HepG2 (cell line): ENCODE measurements at regions not wholly inside any gene's neighbourhood (a gene's known extent, or its start where the extent isn't known, plus 50 kb on each side); places are given as distances from the start of the nearest gene placed in this dataset.

Experiments
- ATAC-seq: fragments of 200-7000 bp; cut with Tn5 transposase; 3 replicates; pipeline ENCODE4 v1.9.1; 2020; ENCODE audit warnings: mild to moderate bottlenecking, moderate library complexity
- BruUV-seq: library from RNA; stranded (reverse); fragments of 400-500 nt; replicated peaks from 2 replicates; lab custom pipeline; 2021; lab: Mats Ljungman, UMichigan
- CTCF ChIA-PET: fragments of 300-600 bp; formaldehyde crosslinking; extraction: SDS; loops from one replicate; lab custom pipeline; 2021; ENCODE audit warnings: low total read pairs, inconsistent platforms, low intra/inter-chr PET ratio; lab: Yijun Ruan, JAX
- POLR2A ChIA-PET: fragments of 350-600 bp; sonication (Branson Sonifier 250); formaldehyde crosslinking; loops from one replicate; lab custom pipeline; 2020; ENCODE audit warnings: antibody characterized with exemption, inconsistent platforms; lab: Yijun Ruan, JAX
- DNase-seq: peaks from one replicate; pipeline ENCODE4 v3.0.0-alpha.2; 2015; ENCODE audit warnings: low spot score
- FAIRE-seq: peaks from 3 replicates; lab custom pipeline; 2011; peaks lifted over from hg19 to GRCh38; lab: Jason Lieb, UNC
- H2AFZ ChIP-seq: one replicate; pipeline ENCODE4 v1.6.1; 2011; ENCODE audit warnings: low read length, inconsistent platforms
- H3K27ac ChIP-seq: fragments of 300-600 bp; 3 replicates; pipeline ENCODE4 v1.8.0; 2011; ENCODE audit warnings: mixed run types, mild to moderate bottlenecking, mixed read lengths, low read length, inconsistent platforms; ENCODE audit not compliant: insufficient read depth; ENCODE audit errors: extremely low read length
- H3K27me3 ChIP-seq, 2 experiments: fragments of 200-600 bp in 1 of 2; 2 replicates in 1 of 2; 3 replicates in 1 of 2; pipeline versions ENCODE4 v1.6.0 to v1.8.0; 2011; ENCODE audit warnings: low read length in 2 of 2, mild to moderate bottlenecking in 2 of 2, moderate library complexity in 2 of 2, inconsistent platforms in 1 of 2; ENCODE audit not compliant: insufficient read depth in 2 of 2, control insufficient read depth in 1 of 2
- H3K36me3 ChIP-seq, 2 experiments: fragments of 200-600 bp in 1 of 2; replicated peaks in 1 of 2; 2 replicates in 1 of 2; 3 replicates in 1 of 2; pipeline versions ENCODE4 v1.5.1 to v1.8.0; 2011; ENCODE audit warnings: low read length in 2 of 2, inconsistent platforms in 1 of 2; ENCODE audit not compliant: insufficient read depth in 2 of 2, control insufficient read depth in 1 of 2
- H3K4me1 ChIP-seq: 2 replicates; pipeline ENCODE4 v1.5.1; 2012; ENCODE audit warnings: low read length, inconsistent platforms; ENCODE audit not compliant: insufficient read depth
- H3K4me2 ChIP-seq: 2 replicates; pipeline ENCODE4 v1.6.0; 2011; ENCODE audit warnings: low read depth, low read length, inconsistent platforms
- H3K4me3 ChIP-seq, 3 experiments: fragments of 200-600 bp in 1 of 3; sonication (generic), shearing (Covaris generic) in 1 of 3; replicated peaks in 1 of 3; 2 replicates each; pipeline ENCODE4 v1.5.1; 2011 to 2016; ENCODE audit warnings: low read length in 3 of 3, inconsistent platforms in 2 of 3, low read depth in 2 of 3, mild to moderate bottlenecking in 2 of 3, control low read depth in 1 of 3, mixed read lengths in 1 of 3; ENCODE audit not compliant: insufficient read depth in 1 of 3
- H3K79me2 ChIP-seq: one replicate; pipeline ENCODE4 v1.6.1; 2011; ENCODE audit warnings: low read length, inconsistent platforms; ENCODE audit not compliant: insufficient read depth
- H3K9ac ChIP-seq: 2 replicates; pipeline ENCODE4 v1.6.0; 2011; ENCODE audit warnings: mild to moderate bottlenecking, low read depth, low read length, inconsistent platforms; ENCODE audit not compliant: insufficient read depth
- H3K9me3 ChIP-seq: 2 replicates; pipeline ENCODE4 v1.5.1; 2012; ENCODE audit warnings: mild to moderate bottlenecking, low read length
- H4K20me1 ChIP-seq: 2 replicates; pipeline ENCODE4 v1.6.0; 2011; ENCODE audit warnings: inconsistent platforms, mild to moderate bottlenecking, low read length, moderate library complexity; ENCODE audit not compliant: insufficient read depth
- CTCF ChIP-seq: sonication (generic); formaldehyde crosslinking; IDR thresholded peaks from 2 replicates; pipeline ENCODE4 v1.5.0; 2020; ENCODE audit warnings: mild to moderate bottlenecking, missing genetic modification reagents, moderate library complexity
- DR1 ChIP-seq: sonication (generic); formaldehyde crosslinking; IDR thresholded peaks from 2 replicates; pipeline ENCODE4 v1.8.0; 2021; ENCODE audit warnings: mild to moderate bottlenecking, missing genetic modification reagents, inconsistent platforms
- PHF21A ChIP-seq: sonication (generic); formaldehyde crosslinking; IDR thresholded peaks from 2 replicates; pipeline ENCODE4 v1.5.0; 2020; ENCODE audit warnings: mild to moderate bottlenecking, missing genetic modification reagents
- ZFP82 ChIP-seq: sonication (generic); formaldehyde crosslinking; IDR thresholded peaks from 2 replicates; pipeline ENCODE4 v1.5.1; 2020; ENCODE audit warnings: mild to moderate bottlenecking, missing genetic modification reagents, borderline replicate concordance
- ZNF136 ChIP-seq: sonication (generic); formaldehyde crosslinking; IDR thresholded peaks from 2 replicates; pipeline ENCODE4 v1.8.1; 2022; ENCODE audit warnings: low read depth, mild to moderate bottlenecking, moderate library complexity, missing genetic modification reagents
- ZNF17 ChIP-seq: sonication (generic); formaldehyde crosslinking; IDR thresholded peaks from 2 replicates; pipeline ENCODE4 v1.5.0; 2020; ENCODE audit warnings: mild to moderate bottlenecking, missing genetic modification reagents
- ZNF235 ChIP-seq: sonication (generic); formaldehyde crosslinking; IDR thresholded peaks from 2 replicates; pipeline ENCODE4 v1.8.1; 2023; ENCODE audit warnings: mild to moderate bottlenecking, missing genetic modification reagents, borderline replicate concordance
- ZNF747 ChIP-seq: sonication (generic); formaldehyde crosslinking; IDR thresholded peaks from 2 replicates; pipeline ENCODE4 v1.8.1; 2023; ENCODE audit warnings: missing genetic modification reagents, mild to moderate bottlenecking, borderline replicate concordance
- in situ Hi-C: cut with HindIII; loops from 2 replicates; pipeline ENCODE4 v1.10.0; 2017; ENCODE audit warnings: low pct_unique_long_range_greater_than_20kb; ENCODE audit not compliant: extremely low pct_ligation_motif_present
- intact Hi-C: fragments of 100-400 bp; cut with micrococcal nuclease; formaldehyde crosslinking; loops from one replicate; pipeline ENCODE4 v1.10.0; 2022; ENCODE audit not compliant: unreplicated experiment
- TF ChIP-seq, protein P1 (sequence below): sonication (generic); formaldehyde crosslinking; IDR thresholded peaks from 2 replicates; pipeline ENCODE4 v1.4.0; 2020; ENCODE audit warnings: mild to moderate bottlenecking, missing genetic modification reagents, borderline replicate concordance
- TF ChIP-seq, protein P2 (sequence below): sonication (generic); formaldehyde crosslinking; IDR thresholded peaks from 2 replicates; pipeline ENCODE4 v1.4.0; 2020; ENCODE audit warnings: missing genetic modification reagents

- Histone ChIP-seq H3K36me3 (no peaks in the 10 kb centered on the region), H3K79me2 (no peaks in the 10 kb centered on the region), H2AFZ (no peak overlapping the region), H3K9ac (no peak overlapping the region), H3K27ac (no peak overlapping the region), H3K4me1 (no peaks in the 10 kb centered on the region), H3K27me3 (no peaks in the 10 kb centered on the region), H3K4me3 (no peak overlapping the region), H4K20me1 (no peaks in the 10 kb centered on the region), H3K4me2 (no peak overlapping the region), H3K9me3 (no peaks in the 10 kb centered on the region)
- intact Hi-C loops: no loop called here
- in situ Hi-C loops: no loop called here
- DNase-seq (no peak), FAIRE-seq (no peak), ATAC-seq (no peak)
- ChIA-PET POLR2A (no interaction called here), CTCF (no interaction called here)
- TF ChIP-seq ZFP82 (no peak), ZNF17 (CRISPR knock-in tag) (no peak), CTCF (CRISPR knock-in tag) (no peak), ZNF235 (CRISPR knock-in tag) (no peak), ZNF136 (CRISPR knock-in tag) (no peak), PHF21A (CRISPR knock-in tag) (no peak), DR1 (no peak), ZNF747 (CRISPR knock-in tag) (no peak)
- TF ChIP-seq, protein P1, sequence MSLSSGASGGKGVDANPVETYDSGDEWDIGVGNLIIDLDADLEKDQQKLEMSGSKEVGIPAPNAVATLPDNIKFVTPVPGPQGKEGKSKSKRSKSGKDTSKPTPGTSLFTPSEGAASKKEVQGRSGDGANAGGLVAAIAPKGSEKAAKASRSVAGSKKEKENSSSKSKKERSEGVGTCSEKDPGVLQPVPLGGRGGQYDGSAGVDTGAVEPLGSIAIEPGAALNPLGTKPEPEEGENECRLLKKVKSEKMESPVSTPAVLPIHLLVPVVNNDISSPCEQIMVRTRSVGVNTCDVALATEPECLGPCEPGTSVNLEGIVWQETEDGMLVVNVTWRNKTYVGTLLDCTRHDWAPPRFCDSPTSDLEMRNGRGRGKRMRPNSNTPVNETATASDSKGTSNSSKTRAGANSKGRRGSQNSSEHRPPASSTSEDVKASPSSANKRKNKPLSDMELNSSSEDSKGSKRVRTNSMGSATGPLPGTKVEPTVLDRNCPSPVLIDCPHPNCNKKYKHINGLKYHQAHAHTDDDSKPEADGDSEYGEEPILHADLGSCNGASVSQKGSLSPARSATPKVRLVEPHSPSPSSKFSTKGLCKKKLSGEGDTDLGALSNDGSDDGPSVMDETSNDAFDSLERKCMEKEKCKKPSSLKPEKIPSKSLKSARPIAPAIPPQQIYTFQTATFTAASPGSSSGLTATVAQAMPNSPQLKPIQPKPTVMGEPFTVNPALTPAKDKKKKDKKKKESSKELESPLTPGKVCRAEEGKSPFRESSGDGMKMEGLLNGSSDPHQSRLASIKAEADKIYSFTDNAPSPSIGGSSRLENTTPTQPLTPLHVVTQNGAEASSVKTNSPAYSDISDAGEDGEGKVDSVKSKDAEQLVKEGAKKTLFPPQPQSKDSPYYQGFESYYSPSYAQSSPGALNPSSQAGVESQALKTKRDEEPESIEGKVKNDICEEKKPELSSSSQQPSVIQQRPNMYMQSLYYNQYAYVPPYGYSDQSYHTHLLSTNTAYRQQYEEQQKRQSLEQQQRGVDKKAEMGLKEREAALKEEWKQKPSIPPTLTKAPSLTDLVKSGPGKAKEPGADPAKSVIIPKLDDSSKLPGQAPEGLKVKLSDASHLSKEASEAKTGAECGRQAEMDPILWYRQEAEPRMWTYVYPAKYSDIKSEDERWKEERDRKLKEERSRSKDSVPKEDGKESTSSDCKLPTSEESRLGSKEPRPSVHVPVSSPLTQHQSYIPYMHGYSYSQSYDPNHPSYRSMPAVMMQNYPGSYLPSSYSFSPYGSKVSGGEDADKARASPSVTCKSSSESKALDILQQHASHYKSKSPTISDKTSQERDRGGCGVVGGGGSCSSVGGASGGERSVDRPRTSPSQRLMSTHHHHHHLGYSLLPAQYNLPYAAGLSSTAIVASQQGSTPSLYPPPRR: no peak
- TF ChIP-seq, protein P2, sequence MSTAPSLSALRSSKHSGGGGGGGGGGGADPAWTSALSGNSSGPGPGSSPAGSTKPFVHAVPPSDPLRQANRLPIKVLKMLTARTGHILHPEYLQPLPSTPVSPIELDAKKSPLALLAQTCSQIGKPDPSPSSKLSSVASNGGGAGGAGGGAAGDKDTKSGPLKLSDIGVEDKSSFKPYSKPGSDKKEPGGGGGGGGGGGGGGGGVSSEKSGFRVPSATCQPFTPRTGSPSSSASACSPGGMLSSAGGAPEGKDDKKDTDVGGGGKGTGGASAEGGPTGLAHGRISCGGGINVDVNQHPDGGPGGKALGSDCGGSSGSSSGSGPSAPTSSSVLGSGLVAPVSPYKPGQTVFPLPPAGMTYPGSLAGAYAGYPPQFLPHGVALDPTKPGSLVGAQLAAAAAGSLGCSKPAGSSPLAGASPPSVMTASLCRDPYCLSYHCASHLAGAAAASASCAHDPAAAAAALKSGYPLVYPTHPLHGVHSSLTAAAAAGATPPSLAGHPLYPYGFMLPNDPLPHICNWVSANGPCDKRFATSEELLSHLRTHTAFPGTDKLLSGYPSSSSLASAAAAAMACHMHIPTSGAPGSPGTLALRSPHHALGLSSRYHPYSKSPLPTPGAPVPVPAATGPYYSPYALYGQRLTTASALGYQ (CRISPR knock-in tag): no peak
- no TSS peak for BruUV-seq
Measured at GRCh38 chr5:106749826-106750225, 920.9 kb downstream of the EFNA5 start.
